Lower leg skin (tissue), 4 donors: ENCODE measurements at regions not wholly inside any gene's neighbourhood (a gene's known extent, or its start where the extent isn't known, plus 50 kb on each side); places are given as distances from the start of the nearest gene placed in this dataset.

Experiments
- DNase-seq, 2 donors: peaks; one replicate each; pipeline ENCODE4 v3.0.0-alpha.2; 2019; ENCODE audit warnings: low spot score in 2 of 2
- H3K4me3 ChIP-seq: fragments of 200-600 bp; sonication (generic); 2 replicates; pipeline ENCODE4 v1.5.1; 2017; ENCODE audit warnings: mild to moderate bottlenecking, low read depth; ENCODE audit not compliant: poor library complexity, severe bottlenecking
- CTCF ChIP-seq, 3 donors: fragments of 450-650 bp; IDR thresholded peaks; one replicate each; pipeline ENCODE4 v1.5.1; 2016; ENCODE audit warnings: antibody characterized with exemption in 3 of 3, mild to moderate bottlenecking in 3 of 3, moderate library complexity in 2 of 3
- POLR2A ChIP-seq, 2 donors: fragments of 450-650 bp; IDR thresholded peaks; one replicate each; pipeline ENCODE4 v1.6.1; 2016 to 2017; ENCODE audit warnings: antibody characterized with exemption in 2 of 2, mild to moderate bottlenecking in 1 of 2, moderate library complexity in 1 of 2
- whole genome bisulfite sequencing, 2 donors: methylation state at CpG; one replicate each; pipeline ENCODE4 v1.1.5; 2018; 5-methylcytosine and 5-hydroxymethylcytosine counted together
- intact Hi-C: fragments of 100-400 bp; cut with DNase I; formaldehyde crosslinking; loops from one replicate; pipeline ENCODE4 v1.15.0; 2023; ENCODE audit warnings: low total_unique reads

- intact Hi-C loops: no loop called here
- 64 to 72% methylated on average over 3 of the region's 3 CpGs for WGBS, 2 donors
- DNase-seq: no peak
- H3K4me3 ChIP-seq: no peak overlapping the region
- no peak for TF ChIP-seq POLR2A (IDR thresholded peaks at IDR 0.05)
- TF ChIP-seq CTCF (IDR thresholded peaks at IDR 0.05): no peak
These were observed 50.4 kb upstream of the ENPP7 start for GRCh38 chr17:79680318-79680695.

GRCh38 chr17:79679631-79680317 lies 51.0 kb upstream of the ENPP7 start:
- intact Hi-C loops: no loop called here
- H3K4me3 ChIP-seq: no peak overlapping the region
- TF ChIP-seq POLR2A (IDR thresholded peaks at IDR 0.05) (no peak), CTCF (IDR thresholded peaks at IDR 0.05) (no peak)
- 80 to 81% methylated on average over 14 to 19 of the region's 19 CpGs for WGBS, 2 donors
- no peak for DNase-seq

- 59 to 72% methylated on average over 11 to 12 of the region's 12 CpGs for WGBS, 2 donors
- TF ChIP-seq CTCF (IDR thresholded peaks at IDR 0.05) (no peak), POLR2A (IDR thresholded peaks at IDR 0.05) (no peak)
- intact Hi-C loops: no loop called here
- no peak overlapping the region for H3K4me3 ChIP-seq
- DNase-seq: no peak
These were observed 51.9 kb upstream of the ENPP7 start for GRCh38 chr17:79678736-79679255.

- TF ChIP-seq CTCF (IDR thresholded peaks at IDR 0.05): no peak
- TF ChIP-seq POLR2A (IDR thresholded peaks at IDR 0.05): no peak
- 69 to 71% methylated on average over 16 of the region's 16 CpGs for WGBS, 2 donors
- intact Hi-C loops: no loop called here
- no peak overlapping the region for H3K4me3 ChIP-seq
- no peak for DNase-seq
These were observed 52.5 kb upstream of the ENPP7 start for GRCh38 chr17:79678091-79678735.

GRCh38 chr17:79677646-79678045 lies 53.1 kb upstream of the ENPP7 start:
- 50 to 71% methylated on average over 5 to 9 of the region's 12 CpGs for WGBS, 2 donors
- no peak for TF ChIP-seq CTCF (IDR thresholded peaks at IDR 0.05)
- TF ChIP-seq POLR2A (IDR thresholded peaks at IDR 0.05): no peak
- no peak overlapping the region for H3K4me3 ChIP-seq
- intact Hi-C loops: no loop called here
- no peak for DNase-seq
